OCI-LY3 (cell line): ENCODE measurements at regions not wholly inside any gene's neighbourhood (a gene's known extent, or its start where the extent isn't known, plus 50 kb on each side); places are given as distances from the start of the nearest gene placed in this dataset.

ENCODE experiments used
- H2AFZ ChIP-seq: fragments of 200-600, 300-600 bp; shearing (Covaris generic); 2 replicates; pipeline ENCODE4 v1.6.0; 2014; ENCODE audit warnings: antibody characterized with exemption, low read depth, low read length
- H3K27ac ChIP-seq: fragments of 200-600, 300-600 bp; sonication (generic); 2 replicates; pipeline ENCODE4 v1.5.1; 2014; ENCODE audit warnings: mild to moderate bottlenecking, low read length, moderate library complexity, mixed read lengths
- H3K27me3 ChIP-seq: fragments of 200-600, 300-600 bp; sonication (generic); 2 replicates; pipeline ENCODE4 v1.6.1; 2014; ENCODE audit warnings: low read depth, low read length, mixed read lengths
- H3K36me3 ChIP-seq: fragments of 200-600, 300-600 bp; sonication (generic); replicated peaks from 2 replicates; pipeline ENCODE3; 2014; ENCODE audit warnings: low read depth, low read length, mixed read lengths
- H3K4me1 ChIP-seq: fragments of 300-600, 200-600 bp; sonication (generic); 2 replicates; pipeline ENCODE4 v1.6.1; 2014; ENCODE audit warnings: low read length, mixed read lengths
- H3K4me2 ChIP-seq: fragments of 200-600, 300-600 bp; sonication (generic); 2 replicates; pipeline ENCODE4 v1.6.1; 2014; ENCODE audit warnings: low read length, mixed read lengths
- H3K4me3 ChIP-seq: fragments of 300-600, 200-600 bp; sonication (generic); 2 replicates; pipeline ENCODE4 v1.5.1; 2014; ENCODE audit warnings: antibody characterized with exemption, mild to moderate bottlenecking, low read length, moderate library complexity
- H3K79me2 ChIP-seq: fragments of 300-600, 200-600 bp; shearing (Covaris generic); 2 replicates; pipeline ENCODE4 v1.6.1; 2014; ENCODE audit warnings: mild to moderate bottlenecking, low read length, mixed read lengths
- H3K9ac ChIP-seq: fragments of 300-600, 200-600 bp; shearing (Covaris generic); 2 replicates; pipeline ENCODE4 v1.6.0; 2014; ENCODE audit warnings: mild to moderate bottlenecking, low read length, moderate library complexity
- H3K9me3 ChIP-seq: fragments of 200-600, 300-600 bp; shearing (Covaris generic); 2 replicates; pipeline ENCODE4 v1.6.1; 2014; ENCODE audit warnings: low read length, mixed read lengths; ENCODE audit not compliant: insufficient read depth
- H4K20me1 ChIP-seq: fragments of 200-600, 300-600 bp; sonication (generic); 2 replicates; pipeline ENCODE4 v1.6.1; 2016; ENCODE audit warnings: low read length, mixed read lengths; ENCODE audit not compliant: insufficient read depth
- EZH2phosphoT487 ChIP-seq: fragments of 200-600 bp; shearing (Covaris generic); IDR thresholded peaks from 2 replicates; pipeline ENCODE4 v1.6.1; 2018; ENCODE audit warnings: antibody characterized with exemption, mixed run types, low read depth
- TF ChIP-seq, protein P1 (sequence below): fragments of 200-600, 300-600 bp; sonication (generic); IDR thresholded peaks from 2 replicates; pipeline ENCODE4 v1.5.1; 2014; ENCODE audit warnings: antibody characterized with exemption, low read length, low read depth

DNA sequence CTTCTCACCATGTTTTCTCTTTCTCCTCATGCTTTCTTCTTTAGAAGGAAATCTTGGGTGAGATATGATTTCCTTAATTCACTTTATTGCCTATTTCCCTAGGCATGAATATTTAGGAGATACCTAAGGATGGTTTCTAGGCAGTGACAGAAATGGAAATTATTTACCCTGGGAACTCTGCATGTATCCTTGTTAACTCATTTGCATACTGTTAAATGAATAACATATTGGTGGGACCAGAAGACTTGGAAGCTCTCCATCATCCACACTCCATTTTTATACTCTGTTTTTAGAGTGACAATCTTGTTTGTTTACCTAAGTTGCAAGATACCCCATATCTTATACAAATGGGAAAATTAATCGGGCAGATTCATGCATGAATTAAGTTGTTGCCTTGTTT lies 285.7 kb downstream of the RNF144B start:
- no peak for TF ChIP-seq EZH2phosphoT487
- TF ChIP-seq, protein P1, sequence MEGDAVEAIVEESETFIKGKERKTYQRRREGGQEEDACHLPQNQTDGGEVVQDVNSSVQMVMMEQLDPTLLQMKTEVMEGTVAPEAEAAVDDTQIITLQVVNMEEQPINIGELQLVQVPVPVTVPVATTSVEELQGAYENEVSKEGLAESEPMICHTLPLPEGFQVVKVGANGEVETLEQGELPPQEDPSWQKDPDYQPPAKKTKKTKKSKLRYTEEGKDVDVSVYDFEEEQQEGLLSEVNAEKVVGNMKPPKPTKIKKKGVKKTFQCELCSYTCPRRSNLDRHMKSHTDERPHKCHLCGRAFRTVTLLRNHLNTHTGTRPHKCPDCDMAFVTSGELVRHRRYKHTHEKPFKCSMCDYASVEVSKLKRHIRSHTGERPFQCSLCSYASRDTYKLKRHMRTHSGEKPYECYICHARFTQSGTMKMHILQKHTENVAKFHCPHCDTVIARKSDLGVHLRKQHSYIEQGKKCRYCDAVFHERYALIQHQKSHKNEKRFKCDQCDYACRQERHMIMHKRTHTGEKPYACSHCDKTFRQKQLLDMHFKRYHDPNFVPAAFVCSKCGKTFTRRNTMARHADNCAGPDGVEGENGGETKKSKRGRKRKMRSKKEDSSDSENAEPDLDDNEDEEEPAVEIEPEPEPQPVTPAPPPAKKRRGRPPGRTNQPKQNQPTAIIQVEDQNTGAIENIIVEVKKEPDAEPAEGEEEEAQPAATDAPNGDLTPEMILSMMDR: no peak
- H3K27ac ChIP-seq: no peak overlapping the region
- no peaks in the 10 kb centered on the region for H3K4me1 ChIP-seq
- H2AFZ ChIP-seq: no peak overlapping the region
- H3K36me3 ChIP-seq: no peaks in the 10 kb centered on the region
- no peaks in the 10 kb centered on the region for H3K27me3 ChIP-seq
- no peaks in the 10 kb centered on the region for H3K79me2 ChIP-seq
- no peaks in the 10 kb centered on the region for H4K20me1 ChIP-seq
- no peaks in the 10 kb centered on the region for H3K9me3 ChIP-seq
- no peak overlapping the region for H3K4me2 ChIP-seq
- no peak overlapping the region for H3K9ac ChIP-seq
- no peak overlapping the region for H3K4me3 ChIP-seq

DNA sequence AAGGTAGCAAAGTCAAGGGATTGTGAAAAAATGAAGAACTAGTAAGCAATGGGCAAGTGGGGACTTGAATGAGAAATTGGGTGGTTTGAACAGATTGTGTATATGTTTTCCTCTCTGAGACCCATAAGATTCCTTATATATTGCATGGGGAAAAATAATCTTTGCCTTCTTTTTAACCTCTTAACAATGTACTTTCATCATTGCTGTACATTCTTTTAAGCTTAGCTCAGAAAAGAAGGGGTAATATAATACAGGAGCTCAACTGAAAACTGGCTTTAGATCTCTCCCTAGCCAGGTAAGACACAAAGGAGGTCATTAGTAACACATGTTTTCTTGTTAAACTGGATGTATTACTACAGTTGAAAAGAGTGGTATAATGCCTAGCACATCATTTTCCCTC lies 287.2 kb downstream of the RNF144B start:
- H3K9ac ChIP-seq: no peak overlapping the region
- no peak overlapping the region for H3K4me3 ChIP-seq
- no peak overlapping the region for H3K27ac ChIP-seq
- no peak overlapping the region for H2AFZ ChIP-seq
- H4K20me1 ChIP-seq: no peaks in the 10 kb centered on the region
- no peaks in the 10 kb centered on the region for H3K79me2 ChIP-seq
- no peaks in the 10 kb centered on the region for H3K27me3 ChIP-seq
- no peak overlapping the region for H3K4me2 ChIP-seq
- H3K4me1 ChIP-seq: no peaks in the 10 kb centered on the region
- no peaks in the 10 kb centered on the region for H3K9me3 ChIP-seq
- H3K36me3 ChIP-seq: no peaks in the 10 kb centered on the region
- no peak for TF ChIP-seq EZH2phosphoT487
- TF ChIP-seq, protein P1: no peak

DNA sequence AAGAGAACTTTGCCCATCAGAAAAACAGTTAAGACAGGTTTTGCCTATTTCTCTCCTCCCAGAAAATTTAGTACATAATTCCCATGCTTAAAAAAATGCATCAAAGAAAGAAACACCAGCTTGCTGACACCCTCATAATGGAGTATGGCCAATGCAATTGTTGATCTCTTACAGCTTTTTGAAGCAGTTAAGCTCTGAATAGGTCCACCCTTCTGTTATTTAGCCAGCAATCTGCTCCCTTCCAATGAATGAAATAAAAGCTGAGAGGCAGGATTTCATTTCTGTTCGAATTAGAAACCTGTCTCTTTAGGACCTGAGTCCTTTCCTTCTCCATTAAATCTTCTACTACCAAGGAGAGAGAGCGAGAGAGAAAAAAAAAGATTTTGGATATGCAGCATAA lies 288.7 kb downstream of the RNF144B start:
- no peak overlapping the region for H3K4me3 ChIP-seq
- H2AFZ ChIP-seq: no peak overlapping the region
- H4K20me1 ChIP-seq: no peaks in the 10 kb centered on the region
- TF ChIP-seq, protein P1: no peak
- H3K27ac ChIP-seq: no peak overlapping the region
- no peaks in the 10 kb centered on the region for H3K27me3 ChIP-seq
- H3K36me3 ChIP-seq: no peaks in the 10 kb centered on the region
- H3K4me1 ChIP-seq: no peaks in the 10 kb centered on the region
- H3K9me3 ChIP-seq: no peaks in the 10 kb centered on the region
- no peak overlapping the region for H3K9ac ChIP-seq
- H3K4me2 ChIP-seq: no peak overlapping the region
- H3K79me2 ChIP-seq: no peaks in the 10 kb centered on the region

DNA sequence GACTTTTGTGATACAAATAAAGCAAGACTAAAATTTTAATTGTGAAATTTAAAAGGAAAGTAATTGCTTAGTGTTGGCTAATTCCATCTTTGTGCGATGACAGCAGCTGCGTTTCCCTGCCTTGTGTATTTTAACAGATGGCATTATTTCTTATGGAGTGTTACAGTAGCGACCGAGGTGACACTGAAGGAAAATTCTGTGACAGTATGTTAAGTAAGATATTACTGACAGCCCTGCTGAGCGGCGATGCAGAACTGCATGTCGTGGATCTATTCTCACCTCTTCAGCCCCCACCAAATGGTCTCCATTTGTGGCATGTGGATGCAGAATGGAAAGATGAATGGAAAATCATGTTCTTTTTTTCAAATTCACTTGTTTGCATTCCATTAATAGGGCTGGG lies 289.4 kb downstream of the RNF144B start:
- H3K79me2 ChIP-seq: no peaks in the 10 kb centered on the region
- H4K20me1 ChIP-seq: no peaks in the 10 kb centered on the region
- TF ChIP-seq EZH2phosphoT487: no peak
- TF ChIP-seq, protein P1: no peak
- H3K36me3 ChIP-seq: no peaks in the 10 kb centered on the region
- no peaks in the 10 kb centered on the region for H3K27me3 ChIP-seq
- no peak overlapping the region for H3K4me3 ChIP-seq
- H3K4me1 ChIP-seq: no peaks in the 10 kb centered on the region
- H3K27ac ChIP-seq: no peak overlapping the region
- H2AFZ ChIP-seq: no peak overlapping the region
- H3K9me3 ChIP-seq: no peaks in the 10 kb centered on the region
- H3K4me2 ChIP-seq: no peak overlapping the region
- no peak overlapping the region for H3K9ac ChIP-seq
